Loucy (cell line): ENCODE measurements at regions not wholly inside any gene's neighbourhood (a gene's known extent, or its start where the extent isn't known, plus 50 kb on each side); places are given as distances from the start of the nearest gene placed in this dataset.

Source experiments
- CTCF ChIP-seq: fragments of 200-600 bp; sonication (generic); conservative IDR thresholded peaks from 2 replicates; pipeline ENCODE4 v1.5.1; 2014; ENCODE audit warnings: mild to moderate bottlenecking, antibody characterized with exemption, low read length
- EZH2phosphoT487 ChIP-seq: fragments of 200-600 bp; IDR thresholded peaks from 2 replicates; pipeline ENCODE4 v1.6.1; 2018; ENCODE audit warnings: antibody characterized with exemption, mild to moderate bottlenecking, moderate library complexity, borderline replicate concordance

- TF ChIP-seq CTCF: no peak
- no peak for TF ChIP-seq EZH2phosphoT487
Measured at GRCh38 chr14:39609119-39609518, 176.9 kb upstream of the FBXO33 start.
